ENCODE measurements at regions not wholly inside any gene's neighbourhood (a gene's known extent, or its start where the extent isn't known, plus 50 kb on each side); places are given as distances from the start of the nearest gene placed in this dataset.

- TF ChIP-seq CTCF (conservative IDR thresholded peaks at IDR 0.05; ENCODE audit: low read depth, low read length) (no peak), EZH2 (IDR thresholded peaks at IDR 0.05; ENCODE audit: borderline replicate concordance, low read depth, low read length, poor library complexity, severe bottlenecking) (no peak)
Observed at GRCh38 chr7:155988416-155988815, 176.2 kb upstream of the SHH start.
